ENCODE measurements at regions not wholly inside any gene's neighbourhood (a gene's known extent, or its start where the extent isn't known, plus 50 kb on each side); places are given as distances from the start of the nearest gene placed in this dataset.
"Not testable (repeated sequence)": the region's sequence is repeated elsewhere in the genome, so short reads cannot be mapped to it uniquely, and the experiment has no call there.

GRCh38 chr12:72179841-72180240 is 92.3 kb upstream of the TRHDE start:
- no peaks in the 10 kb centered on the region for H3K36me3 Mint-ChIP-seq
- DNase-seq (no peak), ATAC-seq (no peak)
- H3K9me3 Mint-ChIP-seq (ENCODE audit: low read depth): no peaks in the 10 kb centered on the region
- H3K27me3 Mint-ChIP-seq: no peaks in the 10 kb centered on the region
- CTCF ChIA-PET: interaction anchor here (1.1 kb wide), 1 partner anchor 9 kb away, joined by 3 read pairs; no protein-coding TSS in a partner anchor
- H3K27ac Mint-ChIP-seq: no peak overlapping the region
- H3K4me3 Mint-ChIP-seq: no peak overlapping the region
- no peaks in the 10 kb centered on the region for H3K4me1 Mint-ChIP-seq

GRCh38 chr12:72184971-72185533 is 87.1 kb upstream of the TRHDE start:
- DNase-seq; H3K27me3 Mint-ChIP-seq; H3K27ac Mint-ChIP-seq; H3K4me3 Mint-ChIP-seq; H3K36me3 Mint-ChIP-seq; H3K4me1 Mint-ChIP-seq; ATAC-seq; H3K9me3 Mint-ChIP-seq (ENCODE audit: low read depth); CTCF ChIA-PET: not testable (repeated sequence)

GRCh38 chr12:72189266-72189665 is 82.9 kb upstream of the TRHDE start:
- H3K27ac Mint-ChIP-seq: no peak overlapping the region
- H3K36me3 Mint-ChIP-seq: no peaks in the 10 kb centered on the region
- H3K27me3 Mint-ChIP-seq: no peaks in the 10 kb centered on the region
- H3K4me1 Mint-ChIP-seq: no peaks in the 10 kb centered on the region
- H3K9me3 Mint-ChIP-seq (ENCODE audit: low read depth): no peaks in the 10 kb centered on the region
- CTCF ChIA-PET: no interaction called here
- H3K4me3 Mint-ChIP-seq: no peak overlapping the region
- DNase-seq (no peak), ATAC-seq (no peak)

- Mint-ChIP-seq H3K4me1 (no peaks in the 10 kb centered on the region), H3K27me3 (no peaks in the 10 kb centered on the region), H3K9me3 (ENCODE audit: low read depth) (no peaks in the 10 kb centered on the region), H3K27ac (no peak overlapping the region), H3K36me3 (no peaks in the 10 kb centered on the region), H3K4me3 (no peak overlapping the region)
- no peak for DNase-seq
- CTCF ChIA-PET: no interaction called here
- ATAC-seq: no peak
Measured at GRCh38 chr12:72191761-72192160, 80.4 kb upstream of the TRHDE start.

- no peak overlapping the region for H3K4me3 Mint-ChIP-seq
- H3K27ac Mint-ChIP-seq: peak overlapping the region; percentile 41
- no peaks in the 10 kb centered on the region for H3K4me1 Mint-ChIP-seq
- no peaks in the 10 kb centered on the region for H3K36me3 Mint-ChIP-seq
- no peak for ATAC-seq
- CTCF ChIA-PET: no interaction called here
- DNase-seq: no peak
- peaks cover 2% of the 10 kb centered on the region for H3K9me3 Mint-ChIP-seq (ENCODE audit: low read depth)
- H3K27me3 Mint-ChIP-seq: no peaks in the 10 kb centered on the region
Measured at GRCh38 chr12:72197790-72198189, 74.4 kb upstream of the TRHDE start.

GRCh38 chr12:72201457-72201856 is 70.7 kb upstream of the TRHDE start:
- no peak for ATAC-seq
- H3K27ac Mint-ChIP-seq: no peak overlapping the region
- H3K9me3 Mint-ChIP-seq (ENCODE audit: low read depth): peaks cover 4% of the 10 kb centered on the region
- no peaks in the 10 kb centered on the region for H3K36me3 Mint-ChIP-seq
- DNase-seq: no peak
- H3K4me3 Mint-ChIP-seq: no peak overlapping the region
- CTCF ChIA-PET: no interaction called here
- no peaks in the 10 kb centered on the region for H3K27me3 Mint-ChIP-seq
- no peaks in the 10 kb centered on the region for H3K4me1 Mint-ChIP-seq

- Mint-ChIP-seq H3K4me1 (no peaks in the 10 kb centered on the region), H3K4me3 (no peak overlapping the region), H3K27me3 (no peaks in the 10 kb centered on the region), H3K36me3 (no peaks in the 10 kb centered on the region), H3K27ac (no peak overlapping the region), H3K9me3 (ENCODE audit: low read depth) (peaks cover 2% of the 10 kb centered on the region)
- ATAC-seq (no peak), DNase-seq (no peak)
- CTCF ChIA-PET: no interaction called here
Measured at GRCh38 chr12:72203764-72204335, 68.3 kb upstream of the TRHDE start.

- no peak for DNase-seq
- Mint-ChIP-seq H3K4me3 (no peak overlapping the region), H3K27me3 (no peaks in the 10 kb centered on the region), H3K4me1 (no peaks in the 10 kb centered on the region), H3K9me3 (ENCODE audit: low read depth) (peaks cover 2% of the 10 kb centered on the region), H3K36me3 (no peaks in the 10 kb centered on the region), H3K27ac (no peak overlapping the region)
- CTCF ChIA-PET: no interaction called here
- no peak for ATAC-seq
Measured at GRCh38 chr12:72207079-72207478, 65.1 kb upstream of the TRHDE start.

GRCh38 chr12:72207486-72208409 is 64.4 kb upstream of the TRHDE start:
- H3K27ac Mint-ChIP-seq: no peak overlapping the region

GRCh38 chr12:72209086-72209485 is 63.1 kb upstream of the TRHDE start:
- CTCF ChIA-PET: interaction anchor here (0.6 kb wide), 1 partner anchor 242 kb away, joined by 4 read pairs; no protein-coding TSS in a partner anchor
- H3K4me1 Mint-ChIP-seq: no peaks in the 10 kb centered on the region
- no peak overlapping the region for H3K4me3 Mint-ChIP-seq
- H3K27ac Mint-ChIP-seq: no peak overlapping the region
- ATAC-seq: no peak
- H3K9me3 Mint-ChIP-seq (ENCODE audit: low read depth): no peaks in the 10 kb centered on the region
- DNase-seq: no peak
- no peaks in the 10 kb centered on the region for H3K36me3 Mint-ChIP-seq
- no peaks in the 10 kb centered on the region for H3K27me3 Mint-ChIP-seq

More at GRCh38 chr12:72207486-72208409, 64.4 kb upstream of the TRHDE start:
- H3K36me3 Mint-ChIP-seq: no peaks in the 10 kb centered on the region
- no peaks in the 10 kb centered on the region for H3K27me3 Mint-ChIP-seq
- ATAC-seq (no peak), DNase-seq (no peak)
- H3K4me1 Mint-ChIP-seq: no peaks in the 10 kb centered on the region
- CTCF ChIA-PET: no interaction called here
- no peak overlapping the region for H3K4me3 Mint-ChIP-seq
- H3K9me3 Mint-ChIP-seq (ENCODE audit: low read depth): peaks cover 2% of the 10 kb centered on the region

- H3K36me3 Mint-ChIP-seq: no peaks in the 10 kb centered on the region
- no peaks in the 10 kb centered on the region for H3K9me3 Mint-ChIP-seq (ENCODE audit: low read depth)
- H3K4me1 Mint-ChIP-seq: no peaks in the 10 kb centered on the region
- H3K27me3 Mint-ChIP-seq: no peaks in the 10 kb centered on the region
- no peak overlapping the region for H3K27ac Mint-ChIP-seq
- CTCF ChIA-PET: no interaction called here
- DNase-seq (no peak), ATAC-seq (no peak)
- H3K4me3 Mint-ChIP-seq: no peak overlapping the region
Measured at GRCh38 chr12:72214163-72214562, 58.0 kb upstream of the TRHDE start.

GRCh38 chr12:72215287-72215686 is 56.9 kb upstream of the TRHDE start:
- CTCF ChIA-PET; H3K4me1 Mint-ChIP-seq; H3K4me3 Mint-ChIP-seq; H3K9me3 Mint-ChIP-seq (ENCODE audit: low read depth); DNase-seq; H3K27me3 Mint-ChIP-seq; ATAC-seq; H3K36me3 Mint-ChIP-seq; H3K27ac Mint-ChIP-seq: not testable (repeated sequence)

- no peaks in the 10 kb centered on the region for H3K9me3 Mint-ChIP-seq (ENCODE audit: low read depth)
- CTCF ChIA-PET: no interaction called here
- no peaks in the 10 kb centered on the region for H3K4me1 Mint-ChIP-seq
- no peak for ATAC-seq
- no peaks in the 10 kb centered on the region for H3K27me3 Mint-ChIP-seq
- no peaks in the 10 kb centered on the region for H3K36me3 Mint-ChIP-seq
- H3K27ac Mint-ChIP-seq: no peak overlapping the region
- no peak overlapping the region for H3K4me3 Mint-ChIP-seq
- no peak for DNase-seq
Measured at GRCh38 chr12:72219937-72220336, 52.2 kb upstream of the TRHDE start.
